ENCODE measurements at regions not wholly inside any gene's neighbourhood (a gene's known extent, or its start where the extent isn't known, plus 50 kb on each side); places are given as distances from the start of the nearest gene placed in this dataset.

- DNase-seq (ENCODE audit: low spot score) (no peak), ATAC-seq (no peak), FAIRE-seq (no peak)
- CTCF ChIA-PET (ENCODE audit: low intra/inter-chr PET ratio, low total read pairs): no interaction called here
- POLR2A ChIA-PET: no interaction called here
- Histone ChIP-seq H3K79me2 (ENCODE audit: insufficient read depth, low read length) (no peaks in the 10 kb centered on the region), H3K4me1 (ENCODE audit: insufficient read depth, low read length) (no peaks in the 10 kb centered on the region), H2AFZ (ENCODE audit: low read length) (no peak overlapping the region), H3K27ac (ENCODE audit: extremely low read length, insufficient read depth, low read length) (no peak overlapping the region), H3K4me2 (ENCODE audit: low read depth, low read length) (no peak overlapping the region), H3K9ac (ENCODE audit: insufficient read depth, low read depth, low read length) (no peak overlapping the region), H3K4me3 (replicated peaks in 1 of 3; ENCODE audit: insufficient read depth in 1 of 3, low read depth in 2 of 3, low read length in 3 of 3) (no peak overlapping the region), H3K27me3 (ENCODE audit: control insufficient read depth in 1 of 2, insufficient read depth in 2 of 2, low read length in 2 of 2) (no peaks in the 10 kb centered on the region; a peak in 1 of 5 replicates), H3K9me3 (ENCODE audit: low read length) (no peaks in the 10 kb centered on the region), H3K36me3 (replicated peaks in 1 of 2; ENCODE audit: control insufficient read depth in 1 of 2, insufficient read depth in 2 of 2, low read length in 2 of 2) (no peaks in the 10 kb centered on the region), H4K20me1 (ENCODE audit: insufficient read depth, low read length) (no peaks in the 10 kb centered on the region)
- WGBS (ENCODE audit: low lambda C conversion rate): 0% methylated on average over 2 of the region's 2 CpGs
- in situ Hi-C loops (cut with HindIII; ENCODE audit: extremely low pct_ligation_motif_present, low pct_unique_long_range_greater_than_20kb): no loop called here
- intact Hi-C loops (cut with micrococcal nuclease; ENCODE audit: unreplicated experiment): no loop called here
- no TSS peak for BruUV-seq (replicated peaks)
- TF ChIP-seq CREB1 (IDR thresholded peaks at IDR 0.05) (no peak), CREB1 (CRISPR knock-in tag; IDR thresholded peaks at IDR 0.05) (no peak), ZNF276 (CRISPR knock-in tag; IDR thresholded peaks at IDR 0.05; ENCODE audit: low read depth) (no peak), HNF1A (IDR thresholded peaks at IDR 0.05; ENCODE audit: low read depth) (no peak), HNF1A (CRISPR knock-in tag; IDR thresholded peaks at IDR 0.05; ENCODE audit: borderline replicate concordance) (no peak), TRIM24 (CRISPR knock-in tag; IDR thresholded peaks at IDR 0.05) (no peak), ZNF652 (CRISPR knock-in tag; IDR thresholded peaks at IDR 0.05; ENCODE audit: borderline replicate concordance, low read depth) (no peak), HOXD1 (CRISPR knock-in tag; IDR thresholded peaks at IDR 0.05) (no peak), ZNF337 (CRISPR knock-in tag; IDR thresholded peaks at IDR 0.05; ENCODE audit: borderline replicate concordance, low read depth) (no peak), ZNF660 (CRISPR knock-in tag; IDR thresholded peaks at IDR 0.05; ENCODE audit: borderline replicate concordance, low read depth) (no peak), TOE1 (CRISPR knock-in tag; IDR thresholded peaks at IDR 0.05) (no peak), GLMP (CRISPR knock-in tag; IDR thresholded peaks at IDR 0.05; ENCODE audit: borderline replicate concordance) (no peak), DPF2 (CRISPR knock-in tag; IDR thresholded peaks at IDR 0.05; ENCODE audit: borderline replicate concordance, low read depth) (no peak), REPIN1 (CRISPR knock-in tag; IDR thresholded peaks at IDR 0.05; ENCODE audit: borderline replicate concordance, low read depth) (no peak), CREBL2 (CRISPR knock-in tag; IDR thresholded peaks at IDR 0.05; ENCODE audit: borderline replicate concordance) (no peak), ADNP (CRISPR knock-in tag; IDR thresholded peaks at IDR 0.05) (no peak), ZFP41 (CRISPR knock-in tag; IDR thresholded peaks at IDR 0.05; ENCODE audit: borderline replicate concordance) (no peak), SOX6 (IDR thresholded peaks at IDR 0.05) (no peak), SOX6 (CRISPR knock-in tag; IDR thresholded peaks at IDR 0.05) (no peak), SMAD1 (CRISPR knock-in tag; IDR thresholded peaks at IDR 0.05; ENCODE audit: borderline replicate concordance, low read depth) (no peak)
Measured at GRCh38 chr6:104282581-104282980, 577.1 kb downstream of the HACE1 start.

Data from HepG2 (cell line).